ENCODE measurements at regions not wholly inside any gene's neighbourhood (a gene's known extent, or its start where the extent isn't known, plus 50 kb on each side); places are given as distances from the start of the nearest gene placed in this dataset.

- H3K27ac ChIP-seq (ENCODE audit: low read depth in 2 of 2, low read length in 1 of 2) = no peak overlapping the region
- H3F3A ChIP-seq (replicated peaks; ENCODE audit: insufficient read depth) = no peaks in the 10 kb centered on the region
- H3K9me3 ChIP-seq = no peaks in the 10 kb centered on the region
- H3K4me1 ChIP-seq (ENCODE audit: control insufficient read depth in 1 of 2, insufficient read depth in 2 of 2, low read depth in 1 of 2, low read length in 1 of 2) = peaks cover 0 to 10% of the 10 kb centered on the region in 2 experiments; a peak in 1 of 4 replicates
- no peaks in the 10 kb centered on the region for H3K36me3 ChIP-seq (replicated peaks in 1 of 2; ENCODE audit: control insufficient read depth in 1 of 2, insufficient read depth in 2 of 2, low read length in 1 of 2)
- no peak overlapping the region for H3K9ac ChIP-seq
- no peak for DNase-seq
- H3K4me3 ChIP-seq (ENCODE audit: low read depth in 2 of 2, low read length in 1 of 2) = no peak overlapping the region
- no peaks in the 10 kb centered on the region for H3K79me2 ChIP-seq (ENCODE audit: insufficient read depth)
- no peak overlapping the region for H2AFZ ChIP-seq (ENCODE audit: low read depth)
- H4K20me1 ChIP-seq (ENCODE audit: insufficient read depth) = no peaks in the 10 kb centered on the region
- TF ChIP-seq FOSL2 (IDR thresholded peaks at IDR 0.05; ENCODE audit: borderline replicate concordance, low read depth) = no peak
- no peak for TF ChIP-seq NRF1 (IDR thresholded peaks at IDR 0.05; ENCODE audit: low read depth, low read length)
- no peak for TF ChIP-seq USF1 (IDR thresholded peaks at IDR 0.05; ENCODE audit: borderline replicate concordance, low read depth)
- TF ChIP-seq FOXM1 (IDR thresholded peaks at IDR 0.05; ENCODE audit: low read depth) = no peak
- TF ChIP-seq FOXJ3 (CRISPR knock-in tag; IDR thresholded peaks at IDR 0.05) = no peak
- no peak for TF ChIP-seq TCF12 (IDR thresholded peaks at IDR 0.05)
- TF ChIP-seq USF2 (IDR thresholded peaks at IDR 0.05; ENCODE audit: borderline replicate concordance, low read depth, low read length) = no peak
- no peak for TF ChIP-seq ZBTB33 (IDR thresholded peaks at IDR 0.05; ENCODE audit: borderline replicate concordance, low read depth)
- no peak for TF ChIP-seq IRF3 (IDR thresholded peaks at IDR 0.05; ENCODE audit: low read depth, low read length)
- TF ChIP-seq RCOR1 (IDR thresholded peaks at IDR 0.05; ENCODE audit: low read length) = no peak
- no peak for TF ChIP-seq REST (IDR thresholded peaks at IDR 0.05; ENCODE audit: low read depth, low read length)
- no peak for TF ChIP-seq ELF1 (IDR thresholded peaks at IDR 0.05)
- no peak for TF ChIP-seq POLR2AphosphoS5 (IDR thresholded peaks at IDR 0.05; ENCODE audit: low read depth, low read length)
- WGBS (ENCODE audit: low lambda C conversion rate) = 60% methylated on average over 8 of the region's 9 CpGs
- H3K9me2 ChIP-seq = no peaks in the 10 kb centered on the region
- CTCF ChIA-PET = interaction anchor here (0.5 to 0.7 kb wide), 2 partner anchors 400 to 561 kb away, joined by 3 read pairs; no protein-coding TSS in a partner anchor
- no peaks in the 10 kb centered on the region for H3K27me3 ChIP-seq (ENCODE audit: insufficient read depth)
- H3K4me2 ChIP-seq = no peak overlapping the region
- POLR2A ChIA-PET = no interaction called here
Observed at GRCh38 chr11:115871161-115871760, 367.0 kb upstream of the CADM1 start.

Data from SK-N-SH (cell line).